Stimulated activated naive CD8-positive, alpha-beta T cell treated with anti-CD3 and anti-CD28 coated beads, Interleukin-15, Interleukin-2, amounts not matched to agents 100 ng/mL and 50 ng/mL, for 24 hours (primary cell): ENCODE measurements at regions not wholly inside any gene's neighbourhood (a gene's known extent, or its start where the extent isn't known, plus 50 kb on each side); places are given as distances from the start of the nearest gene placed in this dataset.

Experiments
- H3K27ac Mint-ChIP-seq: one replicate; pipeline ENCODE4 v1.8.0; 2021; ENCODE audit warnings: mild to moderate bottlenecking, mixed read lengths
- H3K27me3 Mint-ChIP-seq: one replicate; pipeline ENCODE4 v1.8.0; 2021; ENCODE audit warnings: mixed read lengths
- H3K36me3 Mint-ChIP-seq: one replicate; pipeline ENCODE4 v1.8.0; 2021; ENCODE audit warnings: low read depth, mixed read lengths
- H3K4me1 Mint-ChIP-seq: one replicate; pipeline ENCODE4 v1.8.0; 2021; ENCODE audit warnings: low read depth, mixed read lengths
- H3K4me3 Mint-ChIP-seq: one replicate; pipeline ENCODE4 v1.8.0; 2021; ENCODE audit warnings: mild to moderate bottlenecking, mixed read lengths
- H3K9me3 Mint-ChIP-seq: one replicate; pipeline ENCODE4 v1.8.0; 2021; ENCODE audit warnings: mixed read lengths

GRCh38 chr15:91476861-91477260 is 376.6 kb upstream of the SLCO3A1 start:
- Mint-ChIP-seq H3K36me3 (no peaks in the 10 kb centered on the region), H3K4me1 (peaks cover 32% of the 10 kb centered on the region), H3K9me3 (peaks cover 8% of the 10 kb centered on the region), H3K27me3 (no peaks in the 10 kb centered on the region), H3K27ac (no peak overlapping the region), H3K4me3 (no peak overlapping the region)

GRCh38 chr15:91478717-91479191 is 374.8 kb upstream of the SLCO3A1 start:
- Mint-ChIP-seq H3K27ac (no peak overlapping the region), H3K36me3 (no peaks in the 10 kb centered on the region), H3K4me1 (peaks cover 34% of the 10 kb centered on the region), H3K4me3 (no peak overlapping the region), H3K9me3 (peaks cover 3% of the 10 kb centered on the region), H3K27me3 (no peaks in the 10 kb centered on the region)

- Mint-ChIP-seq H3K27me3 (no peaks in the 10 kb centered on the region), H3K4me3 (no peak overlapping the region), H3K9me3 (no peaks in the 10 kb centered on the region), H3K27ac (no peak overlapping the region), H3K36me3 (no peaks in the 10 kb centered on the region), H3K4me1 (peaks cover 42% of the 10 kb centered on the region)
Observed at GRCh38 chr15:91480426-91480825, 373.1 kb upstream of the SLCO3A1 start.

- Mint-ChIP-seq H3K4me1 (peaks cover 42% of the 10 kb centered on the region), H3K36me3 (no peaks in the 10 kb centered on the region), H3K9me3 (no peaks in the 10 kb centered on the region), H3K4me3 (no peak overlapping the region), H3K27me3 (no peaks in the 10 kb centered on the region), H3K27ac (no peak overlapping the region)
Observed at GRCh38 chr15:91482799-91483198, 370.7 kb upstream of the SLCO3A1 start.

- Mint-ChIP-seq H3K27ac (no peak overlapping the region), H3K27me3 (no peaks in the 10 kb centered on the region), H3K4me3 (no peak overlapping the region), H3K9me3 (peaks cover 4% of the 10 kb centered on the region), H3K36me3 (no peaks in the 10 kb centered on the region), H3K4me1 (peaks cover 34% of the 10 kb centered on the region)
Observed at GRCh38 chr15:91484141-91484540, 369.4 kb upstream of the SLCO3A1 start.

DNA sequence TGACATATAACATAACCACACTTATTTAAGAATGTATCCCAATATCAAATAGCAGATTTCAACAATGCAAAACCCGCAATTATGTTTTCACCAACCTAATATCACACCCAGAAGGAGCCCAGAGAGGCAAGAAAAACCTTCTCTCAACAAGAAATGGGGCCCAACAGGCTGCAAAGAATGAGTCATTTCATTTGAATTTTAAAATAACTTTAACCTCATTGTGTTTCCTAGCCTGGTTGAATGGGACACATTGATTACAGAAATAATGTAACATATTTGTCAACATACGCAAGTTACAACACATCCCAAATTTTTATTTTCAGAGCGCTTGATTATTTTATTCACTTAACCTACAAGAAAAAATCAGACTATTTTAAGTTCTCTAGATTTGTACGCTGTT is 365.1 kb upstream of the SLCO3A1 start:
- peaks cover 11% of the 10 kb centered on the region for H3K4me1 Mint-ChIP-seq
- no peaks in the 10 kb centered on the region for H3K27me3 Mint-ChIP-seq
- H3K27ac Mint-ChIP-seq: no peak overlapping the region
- no peaks in the 10 kb centered on the region for H3K36me3 Mint-ChIP-seq
- peaks cover 4% of the 10 kb centered on the region for H3K9me3 Mint-ChIP-seq
- no peak overlapping the region for H3K4me3 Mint-ChIP-seq

- peaks cover 4% of the 10 kb centered on the region for H3K9me3 Mint-ChIP-seq
- H3K4me1 Mint-ChIP-seq: no peaks in the 10 kb centered on the region
- H3K36me3 Mint-ChIP-seq: no peaks in the 10 kb centered on the region
- no peak overlapping the region for H3K27ac Mint-ChIP-seq
- no peak overlapping the region for H3K4me3 Mint-ChIP-seq
- H3K27me3 Mint-ChIP-seq: no peaks in the 10 kb centered on the region
Observed at GRCh38 chr15:91490211-91490610, 363.3 kb upstream of the SLCO3A1 start.

GRCh38 chr15:91491101-91491950 is 362.2 kb upstream of the SLCO3A1 start:
- Mint-ChIP-seq H3K9me3 (peaks cover 4% of the 10 kb centered on the region), H3K4me1 (no peaks in the 10 kb centered on the region), H3K27ac (no peak overlapping the region), H3K27me3 (no peaks in the 10 kb centered on the region), H3K36me3 (no peaks in the 10 kb centered on the region), H3K4me3 (no peak overlapping the region)

- H3K27ac Mint-ChIP-seq: no peak overlapping the region
- H3K27me3 Mint-ChIP-seq: peaks cover 5% of the 10 kb centered on the region
- H3K4me3 Mint-ChIP-seq: no peak overlapping the region
- no peaks in the 10 kb centered on the region for H3K36me3 Mint-ChIP-seq
- H3K9me3 Mint-ChIP-seq: no peaks in the 10 kb centered on the region
- no peaks in the 10 kb centered on the region for H3K4me1 Mint-ChIP-seq
Observed at GRCh38 chr15:91496754-91497691, 356.5 kb upstream of the SLCO3A1 start.

GRCh38 chr15:91498046-91498748 is 355.3 kb upstream of the SLCO3A1 start:
- Mint-ChIP-seq H3K4me1 (no peaks in the 10 kb centered on the region), H3K4me3 (no peak overlapping the region), H3K27ac (no peak overlapping the region)

DNA sequence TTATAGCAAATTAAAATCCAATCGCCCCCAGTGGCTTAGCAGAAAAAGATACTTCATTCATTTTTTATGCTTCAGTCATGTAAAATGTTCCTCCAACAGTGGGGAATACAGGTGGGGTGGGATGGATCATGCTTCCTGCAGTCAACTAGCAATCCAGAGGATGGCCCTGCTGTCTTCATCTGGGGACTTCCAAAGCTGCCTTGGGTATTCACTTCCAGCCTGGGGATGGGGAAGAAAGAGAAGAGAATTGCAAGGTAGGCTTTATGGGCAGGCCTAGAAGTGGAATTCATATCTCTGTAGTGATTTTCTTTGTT is 354.8 kb upstream of the SLCO3A1 start:
- no peaks in the 10 kb centered on the region for H3K4me1 Mint-ChIP-seq
- H3K4me3 Mint-ChIP-seq: no peak overlapping the region
- no peaks in the 10 kb centered on the region for H3K9me3 Mint-ChIP-seq
- H3K36me3 Mint-ChIP-seq: no peaks in the 10 kb centered on the region
- peaks cover 5% of the 10 kb centered on the region for H3K27me3 Mint-ChIP-seq
- H3K27ac Mint-ChIP-seq: no peak overlapping the region

More at GRCh38 chr15:91498046-91498748, 355.3 kb upstream of the SLCO3A1 start:
- H3K9me3 Mint-ChIP-seq: no peaks in the 10 kb centered on the region
- H3K36me3 Mint-ChIP-seq: no peaks in the 10 kb centered on the region
- peaks cover 5% of the 10 kb centered on the region for H3K27me3 Mint-ChIP-seq

- Mint-ChIP-seq H3K36me3 (no peaks in the 10 kb centered on the region), H3K4me1 (no peaks in the 10 kb centered on the region), H3K27ac (no peak overlapping the region), H3K4me3 (no peak overlapping the region), H3K27me3 (peaks cover 5% of the 10 kb centered on the region), H3K9me3 (no peaks in the 10 kb centered on the region)
Observed at GRCh38 chr15:91499774-91500383, 353.6 kb upstream of the SLCO3A1 start.

DNA sequence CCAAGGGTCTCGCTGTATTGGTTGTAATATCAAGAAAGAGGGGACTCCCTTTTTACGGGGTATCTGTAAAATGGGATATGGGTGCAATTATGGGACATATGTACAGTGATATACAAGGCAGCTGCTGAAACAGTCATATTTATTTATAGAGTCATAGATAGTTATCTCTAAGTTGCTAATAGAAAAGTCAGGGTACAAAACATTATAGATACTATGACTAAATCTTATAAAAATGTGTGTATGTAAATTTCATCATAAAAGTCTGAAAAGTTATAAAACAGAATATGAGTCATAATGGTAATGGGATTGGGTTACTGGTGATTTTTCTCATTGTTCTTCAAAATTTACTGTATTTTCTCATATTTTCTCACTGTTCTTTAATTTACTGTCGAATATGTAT is 344.9 kb upstream of the SLCO3A1 start:
- H3K27ac Mint-ChIP-seq: no peak overlapping the region
- no peaks in the 10 kb centered on the region for H3K4me1 Mint-ChIP-seq
- H3K4me3 Mint-ChIP-seq: no peak overlapping the region
- H3K9me3 Mint-ChIP-seq: no peaks in the 10 kb centered on the region
- H3K27me3 Mint-ChIP-seq: no peaks in the 10 kb centered on the region
- no peaks in the 10 kb centered on the region for H3K36me3 Mint-ChIP-seq

DNA sequence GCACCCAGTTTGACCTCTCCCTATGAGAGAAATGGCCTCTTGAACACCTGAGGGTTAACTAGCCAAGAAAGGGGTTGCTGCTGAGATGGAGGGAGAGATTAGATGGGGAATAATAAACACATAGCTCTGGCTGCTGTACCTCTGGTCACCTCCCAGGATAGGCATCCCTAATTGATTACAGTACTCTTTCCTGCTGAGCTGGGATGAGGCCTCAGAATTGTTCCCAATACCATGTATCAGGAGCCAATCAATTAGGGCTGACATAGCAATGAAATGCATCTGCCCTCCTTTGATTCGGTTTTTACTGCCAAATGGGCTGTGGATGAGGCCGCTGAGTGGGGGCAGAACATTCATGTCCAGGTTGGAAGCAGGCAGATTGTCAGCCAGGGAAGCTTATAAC is 339.4 kb upstream of the SLCO3A1 start:
- Mint-ChIP-seq H3K27me3 (no peaks in the 10 kb centered on the region), H3K4me1 (no peaks in the 10 kb centered on the region), H3K36me3 (no peaks in the 10 kb centered on the region), H3K4me3 (no peak overlapping the region), H3K27ac (no peak overlapping the region), H3K9me3 (no peaks in the 10 kb centered on the region)
